ENCODE measurements at regions not wholly inside any gene's neighbourhood (a gene's known extent, or its start where the extent isn't known, plus 50 kb on each side); places are given as distances from the start of the nearest gene placed in this dataset.

GRCh38 chr9:105158898-105159297 lies 85.6 kb upstream of the SLC44A1 start:
- Mint-ChIP-seq H3K27ac (ENCODE audit: unreplicated experiment) (no peak overlapping the region), H3K4me1 (ENCODE audit: unreplicated experiment) (peaks cover 7% of the 10 kb centered on the region), H3K9me3 (ENCODE audit: unreplicated experiment) (no peaks in the 10 kb centered on the region), H3K36me3 (ENCODE audit: low read depth, unreplicated experiment) (no peaks in the 10 kb centered on the region), H3K4me3 (ENCODE audit: unreplicated experiment) (no peak overlapping the region), H3K27me3 (ENCODE audit: unreplicated experiment) (peaks cover 3% of the 10 kb centered on the region)
- TF ChIP-seq, protein P1, sequence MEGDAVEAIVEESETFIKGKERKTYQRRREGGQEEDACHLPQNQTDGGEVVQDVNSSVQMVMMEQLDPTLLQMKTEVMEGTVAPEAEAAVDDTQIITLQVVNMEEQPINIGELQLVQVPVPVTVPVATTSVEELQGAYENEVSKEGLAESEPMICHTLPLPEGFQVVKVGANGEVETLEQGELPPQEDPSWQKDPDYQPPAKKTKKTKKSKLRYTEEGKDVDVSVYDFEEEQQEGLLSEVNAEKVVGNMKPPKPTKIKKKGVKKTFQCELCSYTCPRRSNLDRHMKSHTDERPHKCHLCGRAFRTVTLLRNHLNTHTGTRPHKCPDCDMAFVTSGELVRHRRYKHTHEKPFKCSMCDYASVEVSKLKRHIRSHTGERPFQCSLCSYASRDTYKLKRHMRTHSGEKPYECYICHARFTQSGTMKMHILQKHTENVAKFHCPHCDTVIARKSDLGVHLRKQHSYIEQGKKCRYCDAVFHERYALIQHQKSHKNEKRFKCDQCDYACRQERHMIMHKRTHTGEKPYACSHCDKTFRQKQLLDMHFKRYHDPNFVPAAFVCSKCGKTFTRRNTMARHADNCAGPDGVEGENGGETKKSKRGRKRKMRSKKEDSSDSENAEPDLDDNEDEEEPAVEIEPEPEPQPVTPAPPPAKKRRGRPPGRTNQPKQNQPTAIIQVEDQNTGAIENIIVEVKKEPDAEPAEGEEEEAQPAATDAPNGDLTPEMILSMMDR (IDR thresholded peaks at IDR 0.05; ENCODE audit: unreplicated experiment) = no peak
- no peak for DNase-seq (ENCODE audit: low spot score)

GRCh38 chr9:105168870-105169319 lies 75.6 kb upstream of the SLC44A1 start:
- TF ChIP-seq, protein P1 (IDR thresholded peaks at IDR 0.05; ENCODE audit: unreplicated experiment) = no peak
- Mint-ChIP-seq H3K9me3 (ENCODE audit: unreplicated experiment) (no peaks in the 10 kb centered on the region), H3K4me3 (ENCODE audit: unreplicated experiment) (no peak overlapping the region), H3K4me1 (ENCODE audit: unreplicated experiment) (peaks cover 29% of the 10 kb centered on the region), H3K27ac (ENCODE audit: unreplicated experiment) (no peak overlapping the region), H3K36me3 (ENCODE audit: low read depth, unreplicated experiment) (no peaks in the 10 kb centered on the region), H3K27me3 (ENCODE audit: unreplicated experiment) (peaks cover 1% of the 10 kb centered on the region)
- no peak for DNase-seq (ENCODE audit: low spot score)

- no peak for DNase-seq (ENCODE audit: low spot score)
- peak overlapping the region; percentile 17 for H3K4me3 Mint-ChIP-seq (ENCODE audit: unreplicated experiment)
- H3K27ac Mint-ChIP-seq (ENCODE audit: unreplicated experiment) = no peak overlapping the region
- TF ChIP-seq, protein P1 (IDR thresholded peaks at IDR 0.05; ENCODE audit: unreplicated experiment) = no peak
- H3K4me1 Mint-ChIP-seq (ENCODE audit: unreplicated experiment) = peaks cover 41% of the 10 kb centered on the region
- H3K9me3 Mint-ChIP-seq (ENCODE audit: unreplicated experiment) = no peaks in the 10 kb centered on the region
- no peaks in the 10 kb centered on the region for H3K36me3 Mint-ChIP-seq (ENCODE audit: low read depth, unreplicated experiment)
- H3K27me3 Mint-ChIP-seq (ENCODE audit: unreplicated experiment) = peaks cover 4% of the 10 kb centered on the region
These were observed 73.4 kb upstream of the SLC44A1 start for GRCh38 chr9:105171076-105171475.

DNA sequence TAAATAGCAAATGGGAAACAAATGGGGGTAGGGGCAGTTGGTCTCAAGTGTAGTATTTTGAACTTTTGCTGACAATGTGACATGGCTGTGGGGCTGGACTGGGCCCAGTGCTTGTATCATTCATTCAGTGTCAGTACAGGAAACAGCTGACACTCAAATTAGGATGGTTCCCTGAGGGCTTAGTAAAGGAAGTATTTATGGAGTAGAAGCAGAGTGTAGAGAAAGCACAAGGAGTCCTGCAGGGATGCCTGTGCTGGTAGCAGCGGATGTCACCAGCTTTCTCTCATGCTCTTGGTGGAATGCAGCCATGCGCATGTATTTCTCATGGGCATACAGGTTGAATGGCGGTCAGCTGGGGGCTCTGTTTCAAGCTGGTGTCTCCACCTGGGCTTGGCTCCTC lies 72.9 kb upstream of the SLC44A1 start:
- Mint-ChIP-seq H3K4me3 (ENCODE audit: unreplicated experiment) (peak overlapping the region; percentile 1), H3K36me3 (ENCODE audit: low read depth, unreplicated experiment) (no peaks in the 10 kb centered on the region), H3K4me1 (ENCODE audit: unreplicated experiment) (peaks cover 41% of the 10 kb centered on the region), H3K27me3 (ENCODE audit: unreplicated experiment) (peaks cover 4% of the 10 kb centered on the region), H3K9me3 (ENCODE audit: unreplicated experiment) (no peaks in the 10 kb centered on the region), H3K27ac (ENCODE audit: unreplicated experiment) (no peak overlapping the region)
- no peak for DNase-seq (ENCODE audit: low spot score)
- TF ChIP-seq, protein P1 (IDR thresholded peaks at IDR 0.05; ENCODE audit: unreplicated experiment) = no peak

DNA sequence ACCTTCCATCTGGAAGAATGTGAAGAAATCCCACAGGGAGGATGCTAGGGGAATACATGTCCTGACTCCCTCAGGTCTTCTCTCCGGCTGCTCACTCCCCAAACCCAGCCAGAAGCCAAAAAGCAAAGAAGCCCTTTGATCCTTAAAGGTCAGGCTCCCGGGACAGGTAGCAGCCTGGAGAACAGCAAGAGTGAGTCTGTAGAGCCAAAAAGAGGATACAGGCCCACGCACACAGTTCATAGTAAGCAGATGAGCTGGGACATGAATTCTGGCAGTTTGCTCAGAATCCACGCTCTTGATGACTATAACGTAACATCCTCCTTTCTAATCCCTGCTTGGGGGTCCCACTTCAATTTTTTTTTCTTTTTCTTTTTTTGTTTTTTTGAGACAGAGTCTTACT lies 72.0 kb upstream of the SLC44A1 start:
- Mint-ChIP-seq H3K27ac (ENCODE audit: unreplicated experiment) (no peak overlapping the region), H3K4me1 (ENCODE audit: unreplicated experiment) (peaks cover 41% of the 10 kb centered on the region), H3K36me3 (ENCODE audit: low read depth, unreplicated experiment) (no peaks in the 10 kb centered on the region), H3K27me3 (ENCODE audit: unreplicated experiment) (peaks cover 4% of the 10 kb centered on the region), H3K9me3 (ENCODE audit: unreplicated experiment) (no peaks in the 10 kb centered on the region), H3K4me3 (ENCODE audit: unreplicated experiment) (no peak overlapping the region)
- DNase-seq (ENCODE audit: low spot score) = no peak
- TF ChIP-seq, protein P1 (IDR thresholded peaks at IDR 0.05; ENCODE audit: unreplicated experiment) = no peak
